LNCAP (cell line): ENCODE measurements at regions not wholly inside any gene's neighbourhood (a gene's known extent, or its start where the extent isn't known, plus 50 kb on each side); places are given as distances from the start of the nearest gene placed in this dataset.

Experiments
- CTCF ChIP-seq: fragments of 450-650 bp; IDR thresholded peaks from 2 replicates; pipeline ENCODE4 v1.5.1; 2017; ENCODE audit warnings: mild to moderate bottlenecking

- TF ChIP-seq CTCF, result no peak
Observed at GRCh38 chrX:20802036-20802435, 535.3 kb upstream of the RPS6KA3 start.

- TF ChIP-seq CTCF, result no peak
Observed at GRCh38 chrX:20796450-20796849, 529.7 kb upstream of the RPS6KA3 start.

DNA sequence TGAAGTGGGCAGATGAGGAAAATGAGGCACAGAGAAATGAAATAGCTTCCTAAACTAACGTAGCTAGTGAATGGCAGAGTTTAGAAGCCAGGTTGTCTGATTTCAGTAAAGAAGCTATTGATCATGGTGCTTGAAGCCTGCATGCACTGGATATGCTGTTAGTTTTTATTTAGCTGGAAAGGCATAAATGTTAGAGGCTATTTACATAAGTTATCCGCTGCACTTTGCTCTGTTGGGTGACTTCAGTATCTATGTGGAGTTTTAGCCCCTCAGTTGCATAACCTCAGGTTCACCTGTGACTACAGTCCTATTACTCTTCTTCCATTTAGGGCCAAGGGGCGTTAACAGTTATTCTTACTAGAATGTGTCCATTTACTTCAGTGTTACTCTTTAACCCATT, 522.4 kb upstream of the RPS6KA3 start:
- no peak for TF ChIP-seq CTCF

GRCh38 chrX:20767346-20767745, 500.6 kb upstream of the RPS6KA3 start:
- no peak for TF ChIP-seq CTCF

GRCh38 chrX:20756585-20756984, 489.9 kb upstream of the RPS6KA3 start:
- no peak for TF ChIP-seq CTCF

- TF ChIP-seq CTCF, result no peak
Observed at GRCh38 chrX:20753076-20753475, 486.4 kb upstream of the RPS6KA3 start.

DNA sequence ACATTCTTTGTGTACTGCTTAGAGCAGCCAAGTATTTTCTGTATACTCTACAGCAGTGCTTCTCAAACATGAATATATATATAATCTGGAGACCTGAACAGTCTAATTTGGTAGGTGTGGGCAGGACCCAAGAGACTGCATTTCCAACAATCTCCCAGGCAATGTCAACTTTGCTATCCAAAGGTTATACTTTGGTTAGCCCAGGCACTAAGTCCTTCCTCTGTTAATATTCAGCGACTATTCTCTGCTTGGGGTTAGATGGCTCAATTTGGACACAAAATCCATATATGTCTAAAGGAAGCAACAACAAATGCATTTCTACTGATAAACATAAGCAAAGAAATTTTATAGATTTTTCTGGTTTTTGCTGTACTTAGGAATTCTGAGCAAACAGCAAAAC, 480.0 kb upstream of the RPS6KA3 start:
- no peak for TF ChIP-seq CTCF

DNA sequence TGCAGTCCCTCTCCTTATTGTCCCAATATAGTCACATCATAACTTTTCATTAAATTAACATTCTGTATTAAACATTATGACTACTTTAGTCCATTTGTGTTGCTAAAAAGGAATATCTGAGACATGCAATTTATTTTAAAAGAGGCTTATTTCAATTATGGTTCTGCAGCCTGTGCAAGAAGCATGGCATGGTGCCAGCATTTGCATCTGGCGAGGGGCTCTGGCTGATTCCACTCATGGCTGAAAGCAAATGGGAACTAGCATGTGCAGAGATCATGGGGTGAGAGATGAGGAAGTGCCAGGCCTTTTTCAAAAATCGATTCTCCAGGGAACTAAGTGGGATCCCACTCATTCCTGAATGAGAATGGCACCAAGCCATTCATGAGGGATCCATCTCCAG, 476.3 kb upstream of the RPS6KA3 start:
- TF ChIP-seq CTCF, result no peak
